Adrenal gland (tissue), 9 donors: ENCODE measurements at regions not wholly inside any gene's neighbourhood (a gene's known extent, or its start where the extent isn't known, plus 50 kb on each side); places are given as distances from the start of the nearest gene placed in this dataset.

ENCODE experiments used
- DNase-seq, 7 donors: peaks; one replicate each; pipeline ENCODE4 v3.0.0-alpha.2; 2019 to 2020
- H3K27ac ChIP-seq, 5 donors: fragments of 200-600 bp; sonication (generic) in 4 of 5; 1 replicate in 3 of 5; 2 replicates in 2 of 5; pipeline versions ENCODE4 v1.5.1 to v1.8.0; 2016 to 2020; ENCODE audit warnings: mild to moderate bottlenecking in 1 of 5
- H3K27me3 ChIP-seq: fragments of 200-600 bp; 2 replicates; pipeline ENCODE4 v1.8.0; 2021
- H3K36me3 ChIP-seq, 2 donors: fragments of 200-600 bp; replicated peaks in 1 of 2; 1 replicate in 1 of 2; 2 replicates in 1 of 2; pipeline versions ENCODE4 v1.5.1 to v1.8.0; 2018 to 2022
- H3K4me1 ChIP-seq, 2 donors: fragments of 200-600 bp; replicated peaks in 1 of 2; 1 replicate in 1 of 2; 2 replicates in 1 of 2; pipeline versions ENCODE4 v1.5.1 to v1.8.0; 2018 to 2021
- H3K4me3 ChIP-seq, 4 donors: fragments of 200-600 bp; sonication (generic) in 3 of 4; one replicate each; pipeline ENCODE4 v1.5.1; 2016 to 2018
- H3K9me3 ChIP-seq, 3 donors: fragments of 200-600 bp; sonication (generic) in 1 of 3; replicated peaks in 1 of 3; 1 replicate in 2 of 3; 2 replicates in 1 of 3; pipeline versions ENCODE4 v1.5.1 to v1.8.0; 2016 to 2021
- CTCF ChIP-seq, 6 experiments: fragments of 450-650 bp in 4 of 6; fragments of 200-600 bp in 2 of 6; sonication (generic) in 1 of 6; IDR thresholded peaks; 1 replicate in 5 of 6; 2 replicates in 1 of 6; pipeline versions ENCODE4 v1.5.1 to v1.8.0; 2016 to 2021; ENCODE audit warnings: antibody characterized with exemption in 6 of 6, mild to moderate bottlenecking in 2 of 6, moderate library complexity in 1 of 6
- POLR2A ChIP-seq, 2 donors: fragments of 450-650 bp; IDR thresholded peaks; one replicate each; pipeline ENCODE4 v1.6.1; 2017; ENCODE audit warnings: antibody characterized with exemption in 2 of 2, mild to moderate bottlenecking in 2 of 2, moderate library complexity in 1 of 2
- WGBS, 4 donors: extraction: QIAGEN DNeasy Blood & Tissue Kit in 2 of 4; methylation state at CpG; one replicate each; pipeline versions ENCODE4 v1.1.5 to v1.1.7; 2013 to 2017; 5-methylcytosine and 5-hydroxymethylcytosine counted together
- intact Hi-C, 2 donors: fragments of 100-400 bp; cut with DNase I; formaldehyde crosslinking; loops; one replicate each; pipeline versions ENCODE4 v1.14.1 to v1.15.0; 2022 to 2023
- donor health status: healthy with polysubstance abuse.
- donor health status: Bipolar disorder and iron deficiency.
- donor health status: DM: yes; HTN: yes; CAD: no.
- donor health status: DM: no; HTN: no; CAD: no.
- donor health status: DM: no; HTN: no; CAD: no.

DNA sequence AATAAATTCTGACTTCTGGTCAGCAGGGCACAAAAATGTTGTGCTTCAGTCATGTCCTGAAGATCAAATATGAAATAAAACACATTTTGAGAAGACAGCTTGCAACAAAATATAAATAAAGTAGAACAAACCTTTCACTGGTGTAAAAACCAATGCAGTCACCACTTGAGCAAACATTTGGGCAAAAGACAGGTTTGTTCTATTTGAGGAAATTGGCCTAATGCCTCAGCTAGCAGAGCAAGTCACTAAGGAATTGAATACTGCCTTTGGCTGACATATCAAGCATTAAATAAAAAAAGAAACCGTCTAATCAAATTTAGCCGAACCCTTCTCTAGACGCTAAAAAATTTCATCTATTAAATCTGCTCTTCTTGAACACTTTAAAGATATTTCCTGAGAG, 475.4 kb upstream of the CNTN3 start:
- H3K27ac ChIP-seq: no peak overlapping the region
- H3K9me3 ChIP-seq: no peaks in the 10 kb centered on the region
- H3K4me3 ChIP-seq: no peak overlapping the region
- 81 to 90% (median 87%) methylated on average over 3 of the region's 3 CpGs for WGBS, 4 donors
- H3K27me3 ChIP-seq: no peaks in the 10 kb centered on the region
- H3K4me1 ChIP-seq: no peaks in the 10 kb centered on the region
- H3K36me3 ChIP-seq: no peaks in the 10 kb centered on the region
- DNase-seq: no peak
- intact Hi-C loops: no loop called here
- no peak for TF ChIP-seq POLR2A (IDR thresholded peaks at IDR 0.05)
- TF ChIP-seq CTCF (IDR thresholded peaks at IDR 0.05): no peak

GRCh38 chr3:75101329-75102147, 487.1 kb upstream of the CNTN3 start:
- Histone ChIP-seq H3K9me3 (no peaks in the 10 kb centered on the region), H3K27me3 (no peaks in the 10 kb centered on the region), H3K4me1 (no peaks in the 10 kb centered on the region), H3K27ac (no peak overlapping the region), H3K36me3 (no peaks in the 10 kb centered on the region), H3K4me3 (no peak overlapping the region)
- intact Hi-C loops: no loop called here
- WGBS, 4 donors: 40 to 58% (median 47%) methylated on average over 11 of the region's 11 CpGs
- DNase-seq: no peak
- no peak for TF ChIP-seq POLR2A (IDR thresholded peaks at IDR 0.05)
- no peak for TF ChIP-seq CTCF (IDR thresholded peaks at IDR 0.05)

DNA sequence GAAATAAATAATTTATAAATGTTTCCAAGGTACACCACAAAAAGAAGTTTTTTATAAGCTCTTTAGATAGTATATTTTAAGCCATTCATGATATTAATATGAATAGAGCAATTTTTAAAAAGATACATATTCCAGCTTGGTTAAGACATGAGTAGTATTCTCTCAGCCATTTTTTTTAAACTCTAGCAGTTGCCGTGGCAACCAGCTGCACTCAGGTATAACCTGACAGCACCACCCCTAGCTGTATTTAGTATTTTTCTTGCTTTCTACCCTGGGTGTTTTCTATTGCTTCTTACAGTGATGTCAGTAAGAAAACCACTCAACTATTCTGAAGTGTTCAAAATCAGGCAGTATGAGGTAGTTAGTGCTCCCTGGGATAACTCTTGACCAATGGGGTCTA, 496.3 kb upstream of the CNTN3 start:
- intact Hi-C loops: no loop called here
- 67 to 75% (median 70%) methylated on average over 1 of the region's 1 CpG for WGBS, 4 donors

GRCh38 chr3:75115695-75116094, 501.2 kb upstream of the CNTN3 start:
- Histone ChIP-seq H3K27me3 (no peaks in the 10 kb centered on the region), H3K4me1 (no peaks in the 10 kb centered on the region), H3K4me3 (no peak overlapping the region), H3K27ac (no peak overlapping the region), H3K9me3 (no peaks in the 10 kb centered on the region), H3K36me3 (no peaks in the 10 kb centered on the region)
- intact Hi-C loops: no loop called here
- no peak for DNase-seq
- WGBS, 4 donors: 77 to 88% (median 80%) methylated on average over 2 of the region's 2 CpGs
- TF ChIP-seq CTCF (IDR thresholded peaks at IDR 0.05) (no peak), POLR2A (IDR thresholded peaks at IDR 0.05) (no peak)

More for the DNA sequence above, 496.3 kb upstream of the CNTN3 start:
- no peak for TF ChIP-seq POLR2A (IDR thresholded peaks at IDR 0.05)
- no peak for TF ChIP-seq CTCF (IDR thresholded peaks at IDR 0.05)
- no peaks in the 10 kb centered on the region for H3K36me3 ChIP-seq
- H3K9me3 ChIP-seq: no peaks in the 10 kb centered on the region
- no peaks in the 10 kb centered on the region for H3K27me3 ChIP-seq
- no peak overlapping the region for H3K4me3 ChIP-seq
- DNase-seq: no peak
- H3K27ac ChIP-seq: no peak overlapping the region
- H3K4me1 ChIP-seq: no peaks in the 10 kb centered on the region
